ENCODE measurements at regions not wholly inside any gene's neighbourhood (a gene's known extent, or its start where the extent isn't known, plus 50 kb on each side); places are given as distances from the start of the nearest gene placed in this dataset.

DNA sequence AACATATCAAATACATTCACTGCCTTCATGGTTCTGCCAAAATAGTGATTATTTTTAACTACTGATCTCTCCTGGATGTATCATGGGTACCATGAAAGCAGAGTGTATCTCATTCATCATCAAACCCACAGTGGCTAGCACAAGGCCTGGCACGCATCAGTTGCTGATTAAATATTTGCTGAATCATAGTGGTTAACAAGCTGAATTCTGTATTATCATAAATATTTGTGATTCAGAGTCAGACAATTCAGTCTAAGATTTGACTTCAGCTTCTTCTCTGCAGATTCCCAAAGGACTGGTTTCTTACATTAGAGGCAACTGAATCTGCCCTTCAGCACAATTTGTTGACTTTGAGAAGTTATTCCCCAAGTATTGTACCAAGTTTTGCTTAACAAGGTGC lies 715.8 kb upstream of the LRRC4C start:
- no peaks in the 10 kb centered on the region for H3K36me3 ChIP-seq (replicated peaks; ENCODE audit: insufficient read depth, low read length)
- H3K27ac ChIP-seq (ENCODE audit: low read length), result no peak overlapping the region
- no peaks in the 10 kb centered on the region for H3K4me1 ChIP-seq (ENCODE audit: low read length)
- no peak overlapping the region for H3K4me2 ChIP-seq (ENCODE audit: low read depth, low read length)
- no peak for DNase-seq
- H3K79me2 ChIP-seq (ENCODE audit: low read length), result no peaks in the 10 kb centered on the region
- no peaks in the 10 kb centered on the region for H3K27me3 ChIP-seq (replicated peaks; ENCODE audit: insufficient read depth, low read length)
- TF ChIP-seq, protein P1, sequence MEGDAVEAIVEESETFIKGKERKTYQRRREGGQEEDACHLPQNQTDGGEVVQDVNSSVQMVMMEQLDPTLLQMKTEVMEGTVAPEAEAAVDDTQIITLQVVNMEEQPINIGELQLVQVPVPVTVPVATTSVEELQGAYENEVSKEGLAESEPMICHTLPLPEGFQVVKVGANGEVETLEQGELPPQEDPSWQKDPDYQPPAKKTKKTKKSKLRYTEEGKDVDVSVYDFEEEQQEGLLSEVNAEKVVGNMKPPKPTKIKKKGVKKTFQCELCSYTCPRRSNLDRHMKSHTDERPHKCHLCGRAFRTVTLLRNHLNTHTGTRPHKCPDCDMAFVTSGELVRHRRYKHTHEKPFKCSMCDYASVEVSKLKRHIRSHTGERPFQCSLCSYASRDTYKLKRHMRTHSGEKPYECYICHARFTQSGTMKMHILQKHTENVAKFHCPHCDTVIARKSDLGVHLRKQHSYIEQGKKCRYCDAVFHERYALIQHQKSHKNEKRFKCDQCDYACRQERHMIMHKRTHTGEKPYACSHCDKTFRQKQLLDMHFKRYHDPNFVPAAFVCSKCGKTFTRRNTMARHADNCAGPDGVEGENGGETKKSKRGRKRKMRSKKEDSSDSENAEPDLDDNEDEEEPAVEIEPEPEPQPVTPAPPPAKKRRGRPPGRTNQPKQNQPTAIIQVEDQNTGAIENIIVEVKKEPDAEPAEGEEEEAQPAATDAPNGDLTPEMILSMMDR (IDR thresholded peaks at IDR 0.05; ENCODE audit: low read length), result no peak
- no peak for TF ChIP-seq EZH2 (optimal IDR thresholded peaks at IDR 0.05; ENCODE audit: low read depth, low read length)
- no peak for TF ChIP-seq EZH2phosphoT487 (IDR thresholded peaks at IDR 0.05; ENCODE audit: low read length)
- H3F3A ChIP-seq (ENCODE audit: insufficient read depth, low read length), result no peaks in the 10 kb centered on the region
- H3K9me3 ChIP-seq (replicated peaks; ENCODE audit: insufficient read depth, low read length), result no peaks in the 10 kb centered on the region
- no peaks in the 10 kb centered on the region for H4K20me1 ChIP-seq (ENCODE audit: insufficient read depth, low read length)
- H2AFZ ChIP-seq (ENCODE audit: low read length), result no peak overlapping the region
- no peak overlapping the region for H3K4me3 ChIP-seq (ENCODE audit: low read length)
- H3K9ac ChIP-seq (ENCODE audit: low read length), result no peak overlapping the region
- H3K9me2 ChIP-seq (replicated peaks; ENCODE audit: insufficient read depth, low read length), result no peaks in the 10 kb centered on the region

DNA sequence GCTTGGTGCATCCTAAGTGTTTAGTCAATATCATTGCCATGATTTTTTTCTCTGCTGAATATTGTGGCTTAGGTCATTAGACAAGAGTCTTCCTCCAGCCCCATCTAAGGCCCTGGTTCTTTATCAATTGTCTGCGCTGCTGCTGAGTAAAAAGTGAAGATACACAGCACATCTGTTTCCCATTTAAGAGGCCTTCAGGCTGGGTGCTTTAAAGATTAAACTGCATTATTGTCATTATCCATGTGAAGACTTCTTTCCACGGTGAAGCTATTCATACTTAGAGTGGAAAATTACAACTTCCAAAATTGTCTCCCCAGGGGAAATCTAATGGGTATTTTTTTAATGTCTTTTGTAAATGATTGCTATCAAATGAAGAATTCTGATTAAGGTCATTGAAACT lies 719.8 kb upstream of the LRRC4C start:
- Histone ChIP-seq H3K4me2 (ENCODE audit: low read depth, low read length) (no peak overlapping the region), H3K9me2 (replicated peaks; ENCODE audit: insufficient read depth, low read length) (no peaks in the 10 kb centered on the region), H3K4me3 (ENCODE audit: low read length) (no peak overlapping the region), H4K20me1 (ENCODE audit: insufficient read depth, low read length) (no peaks in the 10 kb centered on the region), H3F3A (ENCODE audit: insufficient read depth, low read length) (no peaks in the 10 kb centered on the region), H3K9ac (ENCODE audit: low read length) (no peak overlapping the region), H2AFZ (ENCODE audit: low read length) (no peak overlapping the region), H3K27ac (ENCODE audit: low read length) (no peak overlapping the region), H3K79me2 (ENCODE audit: low read length) (no peaks in the 10 kb centered on the region), H3K36me3 (replicated peaks; ENCODE audit: insufficient read depth, low read length) (no peaks in the 10 kb centered on the region), H3K27me3 (replicated peaks; ENCODE audit: insufficient read depth, low read length) (no peaks in the 10 kb centered on the region), H3K9me3 (replicated peaks; ENCODE audit: insufficient read depth, low read length) (no peaks in the 10 kb centered on the region), H3K4me1 (ENCODE audit: low read length) (no peaks in the 10 kb centered on the region)
- TF ChIP-seq, protein P1 (IDR thresholded peaks at IDR 0.05; ENCODE audit: low read length), result no peak
- TF ChIP-seq EZH2 (optimal IDR thresholded peaks at IDR 0.05; ENCODE audit: low read depth, low read length) (no peak), EZH2phosphoT487 (IDR thresholded peaks at IDR 0.05; ENCODE audit: low read length) (no peak)
- no peak for DNase-seq

DNA sequence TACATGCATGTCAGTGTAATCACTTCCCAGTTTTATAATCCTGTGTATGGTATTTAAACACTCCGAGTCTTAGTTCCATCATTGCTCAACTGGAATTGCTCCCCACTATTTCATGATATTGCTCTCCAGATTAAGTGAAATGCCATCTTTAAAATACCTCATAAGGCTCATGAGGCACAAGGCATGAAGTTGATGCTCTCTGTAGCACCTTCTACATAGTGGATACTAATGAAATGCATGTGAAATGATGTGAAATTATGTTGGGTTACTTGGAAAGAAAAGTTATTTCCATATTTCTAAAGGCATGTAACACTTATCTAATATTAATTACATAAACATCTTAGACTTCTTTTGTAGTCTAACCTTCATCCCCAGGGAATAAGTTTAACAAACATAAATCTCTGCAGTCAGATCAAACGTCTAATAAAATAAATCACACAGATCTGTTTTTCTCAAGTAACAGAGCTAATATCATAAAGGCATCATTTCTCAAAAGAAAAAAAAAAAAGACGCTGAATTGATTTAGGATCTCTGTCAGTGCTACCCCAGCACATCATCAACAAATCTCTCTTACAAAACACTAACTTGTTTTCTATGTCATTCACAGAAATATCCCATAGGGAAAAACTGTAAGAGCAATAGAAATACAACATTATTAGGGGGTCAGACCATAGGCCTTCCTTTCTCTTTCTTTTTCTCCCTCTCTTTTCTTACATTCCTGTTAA lies 736.0 kb upstream of the LRRC4C start:
- TF ChIP-seq EZH2phosphoT487 (IDR thresholded peaks at IDR 0.05; ENCODE audit: low read length) (no peak), EZH2 (optimal IDR thresholded peaks at IDR 0.05; ENCODE audit: low read depth, low read length) (no peak)
- TF ChIP-seq, protein P1 (IDR thresholded peaks at IDR 0.05; ENCODE audit: low read length), result no peak
- no peaks in the 10 kb centered on the region for H3K4me1 ChIP-seq (ENCODE audit: low read length)

More for the DNA sequence above, 736.0 kb upstream of the LRRC4C start:
- H3K79me2 ChIP-seq (ENCODE audit: low read length), result no peaks in the 10 kb centered on the region
- no peaks in the 10 kb centered on the region for H3K36me3 ChIP-seq (replicated peaks; ENCODE audit: insufficient read depth, low read length)
- DNase-seq, result no peak
- H3K9me3 ChIP-seq (replicated peaks; ENCODE audit: insufficient read depth, low read length), result no peaks in the 10 kb centered on the region
- no peak overlapping the region for H3K9ac ChIP-seq (ENCODE audit: low read length)
- no peak overlapping the region for H3K4me3 ChIP-seq (ENCODE audit: low read length)
- H3K4me2 ChIP-seq (ENCODE audit: low read depth, low read length), result no peak overlapping the region
- H3K9me2 ChIP-seq (replicated peaks; ENCODE audit: insufficient read depth, low read length), result no peaks in the 10 kb centered on the region
- H2AFZ ChIP-seq (ENCODE audit: low read length), result no peak overlapping the region
- no peaks in the 10 kb centered on the region for H3K27me3 ChIP-seq (replicated peaks; ENCODE audit: insufficient read depth, low read length)
- H3F3A ChIP-seq (ENCODE audit: insufficient read depth, low read length), result no peaks in the 10 kb centered on the region
- H4K20me1 ChIP-seq (ENCODE audit: insufficient read depth, low read length), result no peaks in the 10 kb centered on the region
- no peak overlapping the region for H3K27ac ChIP-seq (ENCODE audit: low read length)

All from MM.1S (cell line).